Aorta (tissue), 5 donors: ENCODE measurements at regions not wholly inside any gene's neighbourhood (a gene's known extent, or its start where the extent isn't known, plus 50 kb on each side); places are given as distances from the start of the nearest gene placed in this dataset.
"Not testable (repeated sequence)": the region's sequence is repeated elsewhere in the genome, so short reads cannot be mapped to it uniquely, and the experiment has no call there.

Experiments used
- ATAC-seq: fragments of 200-7000 bp; cut with Tn5 transposase; one replicate; pipeline ENCODE4 v1.9.1; 2022; ENCODE audit warnings: moderate library complexity; ENCODE audit not compliant: low FRiP score
- DNase-seq, 2 donors: peaks; one replicate each; pipeline ENCODE4 v3.0.0-alpha.2; 2020
- H3K27ac ChIP-seq, 2 donors: one replicate each; pipeline ENCODE4 v1.5.1; 2013; ENCODE audit warnings: low read length in 2 of 2, mild to moderate bottlenecking in 2 of 2, moderate library complexity in 2 of 2, control low read depth in 1 of 2, inconsistent platforms in 1 of 2, low read depth in 1 of 2
- H3K27me3 ChIP-seq, 2 donors: one replicate each; pipeline ENCODE4 v1.6.1; 2013; ENCODE audit warnings: control low read depth in 1 of 2, low read length in 1 of 2, mild to moderate bottlenecking in 1 of 2, moderate library complexity in 1 of 2; ENCODE audit not compliant: insufficient read depth in 2 of 2, control insufficient read depth in 1 of 2
- H3K36me3 ChIP-seq, 2 donors: one replicate each; pipeline ENCODE4 v1.6.1; 2013; ENCODE audit warnings: control low read depth in 1 of 2, low read length in 1 of 2, mild to moderate bottlenecking in 1 of 2; ENCODE audit not compliant: insufficient read depth in 2 of 2, control insufficient read depth in 1 of 2
- H3K4me1 ChIP-seq, 2 donors: one replicate each; pipeline ENCODE4 v1.6.1; 2013; ENCODE audit warnings: low read length in 2 of 2, control low read depth in 1 of 2, mild to moderate bottlenecking in 1 of 2, moderate library complexity in 1 of 2; ENCODE audit not compliant: insufficient read depth in 2 of 2, control insufficient read depth in 1 of 2
- H3K4me3 ChIP-seq, 2 donors: one replicate each; pipeline ENCODE4 v1.5.1; 2013; ENCODE audit warnings: low read length in 2 of 2, control low read depth in 1 of 2, mild to moderate bottlenecking in 1 of 2
- H3K9me3 ChIP-seq: one replicate; pipeline ENCODE4 v1.6.1; 2013; ENCODE audit warnings: mild to moderate bottlenecking, low read length; ENCODE audit not compliant: control insufficient read depth
- WGBS, 2 donors: extraction: QIAGEN DNeasy Blood & Tissue Kit; methylation state at CpG; one replicate each; pipeline ENCODE4 v1.1.7; 2013; 5-methylcytosine and 5-hydroxymethylcytosine counted together
- intact Hi-C, 2 donors: fragments of 100-400 bp; cut with DNase I; formaldehyde crosslinking; loops; one replicate each; pipeline versions ENCODE4 v1.14.2 to v1.15.0; 2022
- donor health status: healthy with polysubstance abuse.
- donor health status: Bipolar disorder and iron deficiency.
- donor health status: DM: no; HTN: no; CAD: no.
- donor health status: DM: no; HTN: no; CAD: no.
- donor health status: DM: yes; HTN: yes; CAD: no.

- no peak overlapping the region for H3K27ac ChIP-seq
- no peak overlapping the region for H3K4me3 ChIP-seq
- no peaks in the 10 kb centered on the region for H3K36me3 ChIP-seq
- intact Hi-C loops: no loop called here
- ATAC-seq (no peak), DNase-seq (no peak)
- no peaks in the 10 kb centered on the region for H3K27me3 ChIP-seq
- H3K9me3 ChIP-seq: no peaks in the 10 kb centered on the region
- no peaks in the 10 kb centered on the region for H3K4me1 ChIP-seq
- WGBS, 2 donors: 0 to 5% methylated on average over 1 of the region's 1 CpG
Observed at GRCh38 chr5:163089230-163089629, 348.2 kb upstream of the CCNG1 start.

- no peaks in the 10 kb centered on the region for H3K36me3 ChIP-seq
- WGBS, 2 donors: 58 to 69% methylated on average over 1 of the region's 1 CpG
- H3K4me1 ChIP-seq: no peaks in the 10 kb centered on the region
- DNase-seq: no peak
- no peaks in the 10 kb centered on the region for H3K27me3 ChIP-seq
- no peaks in the 10 kb centered on the region for H3K9me3 ChIP-seq
- H3K4me3 ChIP-seq: no peak overlapping the region
- ATAC-seq: no peak
- intact Hi-C loops: no loop called here
- H3K27ac ChIP-seq: no peak overlapping the region
Observed at GRCh38 chr5:163089926-163090325, 347.5 kb upstream of the CCNG1 start.

- intact Hi-C loops: no loop called here
- no peak overlapping the region for H3K4me3 ChIP-seq
- no peaks in the 10 kb centered on the region for H3K9me3 ChIP-seq
- 48 to 57% methylated on average over 8 of the region's 8 CpGs for WGBS, 2 donors
- no peaks in the 10 kb centered on the region for H3K36me3 ChIP-seq
- DNase-seq (no peak), ATAC-seq (no peak)
- H3K27me3 ChIP-seq: no peaks in the 10 kb centered on the region
- no peaks in the 10 kb centered on the region for H3K4me1 ChIP-seq
- H3K27ac ChIP-seq: no peak overlapping the region
Observed at GRCh38 chr5:163094492-163095180, 342.8 kb upstream of the CCNG1 start.

- no peaks in the 10 kb centered on the region for H3K27me3 ChIP-seq
- no peaks in the 10 kb centered on the region for H3K4me1 ChIP-seq
- intact Hi-C loops: no loop called here
- DNase-seq (no peak), ATAC-seq (no peak)
- no peaks in the 10 kb centered on the region for H3K36me3 ChIP-seq
- H3K4me3 ChIP-seq: no peak overlapping the region
- 37 to 38% methylated on average over 5 of the region's 5 CpGs for WGBS, 2 donors
- H3K27ac ChIP-seq: no peak overlapping the region
- peaks cover 2% of the 10 kb centered on the region for H3K9me3 ChIP-seq
Observed at GRCh38 chr5:163104464-163104863, 332.9 kb upstream of the CCNG1 start.

GRCh38 chr5:163105456-163105855 is 331.9 kb upstream of the CCNG1 start:
- WGBS, 2 donors: 64 to 67% methylated on average over 2 of the region's 2 CpGs
- DNase-seq (no peak), ATAC-seq (no peak)
- intact Hi-C loops: no loop called here
- H3K36me3 ChIP-seq: no peaks in the 10 kb centered on the region
- no peak overlapping the region for H3K27ac ChIP-seq
- H3K4me3 ChIP-seq: no peak overlapping the region
- no peaks in the 10 kb centered on the region for H3K27me3 ChIP-seq
- H3K9me3 ChIP-seq: peaks cover 2% of the 10 kb centered on the region
- H3K4me1 ChIP-seq: no peaks in the 10 kb centered on the region

- 74% methylated on average over 1 of the region's 1 CpG for WGBS, 2 donors
Observed at GRCh38 chr5:163106098-163106497, 331.3 kb upstream of the CCNG1 start.

GRCh38 chr5:163108351-163108750 is 329.0 kb upstream of the CCNG1 start:
- Histone ChIP-seq H3K36me3 (no peaks in the 10 kb centered on the region), H3K9me3 (no peaks in the 10 kb centered on the region), H3K27ac (no peak overlapping the region), H3K4me1 (no peaks in the 10 kb centered on the region), H3K27me3 (no peaks in the 10 kb centered on the region), H3K4me3 (no peak overlapping the region)
- ATAC-seq (no peak), DNase-seq (no peak)
- 77 to 79% methylated on average over 1 of the region's 1 CpG for WGBS, 2 donors
- intact Hi-C loops: no loop called here

More at GRCh38 chr5:163106098-163106497, 331.3 kb upstream of the CCNG1 start:
- intact Hi-C loops: no loop called here
- Histone ChIP-seq H3K27ac (no peak overlapping the region), H3K36me3 (no peaks in the 10 kb centered on the region), H3K9me3 (peaks cover 2% of the 10 kb centered on the region), H3K4me3 (no peak overlapping the region), H3K4me1 (no peaks in the 10 kb centered on the region), H3K27me3 (no peaks in the 10 kb centered on the region)
- no peak for DNase-seq
- ATAC-seq: no peak

GRCh38 chr5:163115011-163115410 is 322.4 kb upstream of the CCNG1 start:
- Histone ChIP-seq H3K27me3 (no peaks in the 10 kb centered on the region), H3K36me3 (no peaks in the 10 kb centered on the region), H3K4me1 (no peaks in the 10 kb centered on the region), H3K27ac (no peak overlapping the region), H3K4me3 (no peak overlapping the region), H3K9me3 (no peaks in the 10 kb centered on the region)
- intact Hi-C loops: no loop called here
- DNase-seq (no peak), ATAC-seq (no peak)
- WGBS, 2 donors: 50 to 54% methylated on average over 4 of the region's 4 CpGs

- intact Hi-C loops, H3K4me3 ChIP-seq, H3K27me3 ChIP-seq, H3K36me3 ChIP-seq, ATAC-seq, H3K4me1 ChIP-seq, H3K9me3 ChIP-seq, DNase-seq, H3K27ac ChIP-seq: not testable (repeated sequence)
- 73 to 95% methylated on average over 2 of the region's 2 CpGs for WGBS, 2 donors
Observed at GRCh38 chr5:163116618-163117017, 320.8 kb upstream of the CCNG1 start.
